Esophagus muscularis mucosa (tissue), 4 donors: ENCODE measurements at regions not wholly inside any gene's neighbourhood (a gene's known extent, or its start where the extent isn't known, plus 50 kb on each side); places are given as distances from the start of the nearest gene placed in this dataset.

Experiments used
- EP300 ChIP-seq: sonication (generic); formaldehyde crosslinking; IDR thresholded peaks from one replicate; pipeline ENCODE4 v1.6.1; 2017; ENCODE audit warnings: antibody characterized with exemption
- POLR2A ChIP-seq: fragments of 450-650 bp; IDR thresholded peaks from one replicate; pipeline ENCODE4 v1.6.1; 2017; ENCODE audit warnings: antibody characterized with exemption, moderate library complexity, mild to moderate bottlenecking, low read depth
- TF ChIP-seq, protein P1 (sequence below), 3 experiments: fragments of 200-600 bp in 2 of 3; fragments of 450-650 bp in 1 of 3; sonication (generic) in 2 of 3; IDR thresholded peaks; one replicate each; pipeline ENCODE4 v1.5.1; 2017 to 2019; ENCODE audit warnings: antibody characterized with exemption in 3 of 3, mild to moderate bottlenecking in 2 of 3, moderate library complexity in 1 of 3

DNA sequence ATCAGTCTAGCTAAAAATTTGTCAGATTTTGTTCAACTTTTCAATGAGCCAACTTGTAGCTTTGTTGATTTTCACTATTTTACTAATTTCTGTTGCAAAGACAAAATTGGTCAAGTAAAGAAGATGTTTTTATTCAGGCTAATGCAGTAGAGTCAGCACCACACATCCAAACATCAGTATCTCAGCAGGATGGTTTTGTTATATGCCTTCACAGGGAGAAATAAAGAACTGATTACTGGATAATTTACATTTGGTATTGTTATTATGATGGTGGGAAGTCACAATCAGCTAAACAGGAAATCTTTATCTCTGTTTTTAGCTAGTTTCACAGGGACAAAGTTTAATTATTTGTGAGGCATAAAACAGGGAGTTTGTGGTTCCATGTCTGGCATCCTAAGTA is 713.4 kb downstream of the SLITRK5 start:
- TF ChIP-seq POLR2A (no peak), EP300 (no peak)
- TF ChIP-seq, protein P1, sequence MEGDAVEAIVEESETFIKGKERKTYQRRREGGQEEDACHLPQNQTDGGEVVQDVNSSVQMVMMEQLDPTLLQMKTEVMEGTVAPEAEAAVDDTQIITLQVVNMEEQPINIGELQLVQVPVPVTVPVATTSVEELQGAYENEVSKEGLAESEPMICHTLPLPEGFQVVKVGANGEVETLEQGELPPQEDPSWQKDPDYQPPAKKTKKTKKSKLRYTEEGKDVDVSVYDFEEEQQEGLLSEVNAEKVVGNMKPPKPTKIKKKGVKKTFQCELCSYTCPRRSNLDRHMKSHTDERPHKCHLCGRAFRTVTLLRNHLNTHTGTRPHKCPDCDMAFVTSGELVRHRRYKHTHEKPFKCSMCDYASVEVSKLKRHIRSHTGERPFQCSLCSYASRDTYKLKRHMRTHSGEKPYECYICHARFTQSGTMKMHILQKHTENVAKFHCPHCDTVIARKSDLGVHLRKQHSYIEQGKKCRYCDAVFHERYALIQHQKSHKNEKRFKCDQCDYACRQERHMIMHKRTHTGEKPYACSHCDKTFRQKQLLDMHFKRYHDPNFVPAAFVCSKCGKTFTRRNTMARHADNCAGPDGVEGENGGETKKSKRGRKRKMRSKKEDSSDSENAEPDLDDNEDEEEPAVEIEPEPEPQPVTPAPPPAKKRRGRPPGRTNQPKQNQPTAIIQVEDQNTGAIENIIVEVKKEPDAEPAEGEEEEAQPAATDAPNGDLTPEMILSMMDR (IDR thresholded peaks at IDR 0.05), result no peak
